Embryonic facial prominence (tissue), 1 donor: ENCODE measurements at regions not wholly inside any gene's neighbourhood (a gene's known extent, or its start where the extent isn't known, plus 50 kb on each side); places are given as distances from the start of the nearest gene placed in this dataset.

Experiments used
- DNase-seq: peaks from one replicate; pipeline ENCODE4 v3.0.0-alpha.2; 2016; ENCODE audit errors: extremely low spot score

GRCh38 chrX:794311-794710 lies 163.7 kb downstream of the SHOX start:
- no peak for DNase-seq

GRCh38 chrX:793216-793770 lies 162.7 kb downstream of the SHOX start:
- DNase-seq, result no peak

GRCh38 chrX:791479-792034 lies 161.0 kb downstream of the SHOX start:
- DNase-seq, result no peak

GRCh38 chrX:790783-791360 lies 160.3 kb downstream of the SHOX start:
- DNase-seq, result no peak

- no peak for DNase-seq
Observed at GRCh38 chrX:790041-790506, 159.5 kb downstream of the SHOX start.

- no peak for DNase-seq
Observed at GRCh38 chrX:789096-789495, 158.5 kb downstream of the SHOX start.

GRCh38 chrX:786441-786881 lies 155.9 kb downstream of the SHOX start:
- no peak for DNase-seq

GRCh38 chrX:784829-785228 lies 154.2 kb downstream of the SHOX start:
- no peak for DNase-seq

GRCh38 chrX:781224-782204 lies 150.9 kb downstream of the SHOX start:
- no peak for DNase-seq

- DNase-seq, result no peak
Observed at GRCh38 chrX:776529-777230, 146.1 kb downstream of the SHOX start.

- no peak for DNase-seq
Observed at GRCh38 chrX:776061-776460, 145.5 kb downstream of the SHOX start.

GRCh38 chrX:774536-774935 lies 143.9 kb downstream of the SHOX start:
- DNase-seq, result no peak

- DNase-seq, result no peak
Observed at GRCh38 chrX:773292-774025, 142.9 kb downstream of the SHOX start.

GRCh38 chrX:771536-771935 lies 140.9 kb downstream of the SHOX start:
- no peak for DNase-seq

- no peak for DNase-seq
Observed at GRCh38 chrX:769796-770195, 139.2 kb downstream of the SHOX start.

GRCh38 chrX:768596-768995 lies 138.0 kb downstream of the SHOX start:
- no peak for DNase-seq

- DNase-seq, result no peak
Observed at GRCh38 chrX:758917-759316, 128.3 kb downstream of the SHOX start.

GRCh38 chrX:750812-751211 lies 120.2 kb downstream of the SHOX start:
- no peak for DNase-seq

GRCh38 chrX:750263-750662 lies 119.7 kb downstream of the SHOX start:
- DNase-seq, result no peak

GRCh38 chrX:747176-747575 lies 116.6 kb downstream of the SHOX start:
- no peak for DNase-seq

- no peak for DNase-seq
Observed at GRCh38 chrX:739611-740010, 109.0 kb downstream of the SHOX start.
